GM21576 (cell line): ENCODE measurements at regions not wholly inside any gene's neighbourhood (a gene's known extent, or its start where the extent isn't known, plus 50 kb on each side); places are given as distances from the start of the nearest gene placed in this dataset.
"Not testable (repeated sequence)": the region's sequence is repeated elsewhere in the genome, so short reads cannot be mapped to it uniquely, and the experiment has no call there.

Experiments
- ATAC-seq: cut with Tn5 transposase; IDR thresholded peaks from one replicate; pipeline ENCODE4 v1.9.1; 2021; ENCODE audit warnings: mild to moderate bottlenecking, moderate library complexity; ENCODE audit not compliant: unreplicated experiment

GRCh38 chr2:23026671-23027070, 358.3 kb upstream of the KLHL29 start:
- no peak for ATAC-seq

DNA sequence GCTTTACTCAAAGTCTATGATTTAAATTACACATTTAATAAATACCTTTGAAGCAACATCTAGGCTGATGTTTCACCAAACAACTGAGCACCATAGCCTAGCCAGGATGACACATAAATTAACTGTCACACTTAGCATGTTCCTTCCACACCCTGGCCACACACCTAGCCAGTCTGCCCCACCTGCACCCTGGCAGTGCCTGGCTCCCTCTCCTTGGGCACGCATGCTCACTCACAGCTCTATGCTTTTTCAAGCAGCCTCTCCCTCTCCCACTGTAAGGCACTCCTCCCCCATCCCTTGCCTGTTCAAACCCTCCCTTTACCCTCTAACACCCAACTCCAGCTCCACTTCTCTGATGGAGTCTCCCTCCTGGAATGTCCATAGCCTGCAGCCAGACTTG, 357.6 kb upstream of the KLHL29 start:
- ATAC-seq: no peak

- no peak for ATAC-seq
Observed at GRCh38 chr2:23028106-23028505, 356.9 kb upstream of the KLHL29 start.

DNA sequence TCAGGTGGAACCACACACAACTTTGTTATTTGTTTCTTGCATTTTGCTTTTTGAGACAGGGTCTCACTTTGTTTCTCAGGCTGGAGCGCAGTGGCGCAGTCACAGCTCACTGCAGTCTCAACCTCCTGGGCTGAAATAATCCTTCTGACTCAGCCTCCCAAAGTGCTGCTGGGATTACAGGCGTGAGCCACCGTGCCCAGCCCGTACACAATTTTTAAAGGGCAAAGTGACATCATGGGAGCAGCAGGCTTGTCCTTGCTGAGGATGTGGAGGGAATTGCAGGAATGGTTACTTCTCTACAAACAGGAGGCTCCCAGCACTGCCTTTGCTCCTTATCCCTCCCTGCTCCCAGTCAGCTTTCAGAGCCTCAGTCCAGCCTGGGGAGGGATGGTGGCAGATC, 355.9 kb upstream of the KLHL29 start:
- ATAC-seq: no peak

- no peak for ATAC-seq
Observed at GRCh38 chr2:23029951-23030350, 355.0 kb upstream of the KLHL29 start.

- ATAC-seq: no peak
Observed at GRCh38 chr2:23034996-23035395, 350.0 kb upstream of the KLHL29 start.

DNA sequence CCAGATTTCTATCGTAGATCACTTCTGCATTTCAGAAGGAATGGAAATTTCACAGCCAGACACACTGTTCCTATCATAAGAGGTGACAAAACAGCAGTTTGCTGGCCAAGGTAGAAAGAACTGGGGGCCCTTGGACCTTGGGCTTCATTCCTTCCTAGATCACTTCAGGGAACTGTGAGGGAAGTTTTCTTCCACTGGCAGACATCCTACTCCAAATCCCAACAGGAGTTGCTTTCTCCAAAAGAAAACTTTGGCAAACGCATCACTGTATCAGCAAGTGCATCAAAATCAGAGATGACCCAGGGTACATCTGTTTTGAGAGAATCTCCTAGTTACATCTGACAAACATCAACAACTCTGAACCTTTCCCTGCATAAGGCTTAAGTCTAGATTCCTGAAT, 348.4 kb upstream of the KLHL29 start:
- no peak for ATAC-seq

GRCh38 chr2:23037596-23037995, 347.4 kb upstream of the KLHL29 start:
- no peak for ATAC-seq

- no peak for ATAC-seq
Observed at GRCh38 chr2:23041443-23041842, 343.5 kb upstream of the KLHL29 start.

- ATAC-seq: no peak
Observed at GRCh38 chr2:23042216-23042906, 342.6 kb upstream of the KLHL29 start.

GRCh38 chr2:23050388-23050787, 334.6 kb upstream of the KLHL29 start:
- ATAC-seq: no peak

GRCh38 chr2:23053601-23054000, 331.4 kb upstream of the KLHL29 start:
- ATAC-seq: no peak

- no peak for ATAC-seq
Observed at GRCh38 chr2:23055251-23055650, 329.7 kb upstream of the KLHL29 start.

GRCh38 chr2:23056846-23057245, 328.1 kb upstream of the KLHL29 start:
- not testable (repeated sequence) for ATAC-seq

DNA sequence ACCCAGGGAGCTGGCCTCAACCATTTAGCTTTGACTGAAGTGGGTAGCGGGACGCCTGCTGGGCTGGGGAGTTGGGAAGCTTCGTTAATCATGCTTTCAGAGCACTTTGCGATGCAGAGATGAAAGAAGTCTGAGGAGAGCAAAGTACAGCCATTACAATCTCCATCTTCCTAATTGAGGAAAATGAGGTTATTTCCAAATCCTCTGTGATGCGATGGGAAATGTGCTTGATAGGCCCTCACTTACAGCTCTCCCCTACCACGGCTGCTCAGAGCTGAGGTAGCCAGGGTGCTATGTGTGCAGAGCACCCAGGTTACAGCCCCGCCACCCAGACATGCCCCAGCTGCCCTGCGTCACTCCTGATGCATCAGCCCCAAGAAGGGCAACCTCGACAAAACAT, 326.5 kb upstream of the KLHL29 start:
- no peak for ATAC-seq

DNA sequence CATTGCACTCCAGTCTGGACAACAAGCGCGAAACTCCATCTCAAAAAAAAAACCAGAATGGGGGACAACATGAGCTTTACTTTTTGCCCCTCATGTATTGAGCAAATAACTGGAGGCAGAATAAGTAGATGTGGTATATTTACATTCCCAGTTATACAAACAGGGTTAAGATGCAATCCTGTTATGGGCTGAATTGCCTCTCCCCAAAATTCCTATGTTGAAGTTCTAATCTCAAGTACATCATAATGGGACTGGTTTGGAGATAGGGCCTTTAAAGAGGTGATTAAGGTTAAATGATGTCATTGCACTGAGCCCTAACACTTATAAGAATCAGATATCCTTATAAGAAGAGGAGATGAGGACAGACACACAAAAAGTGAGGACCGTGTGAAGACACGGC, 319.8 kb upstream of the KLHL29 start:
- no peak for ATAC-seq

- ATAC-seq: no peak
Observed at GRCh38 chr2:23065936-23066335, 319.0 kb upstream of the KLHL29 start.

GRCh38 chr2:23066686-23067085, 318.3 kb upstream of the KLHL29 start:
- no peak for ATAC-seq

- no peak for ATAC-seq
Observed at GRCh38 chr2:23069156-23069555, 315.8 kb upstream of the KLHL29 start.

DNA sequence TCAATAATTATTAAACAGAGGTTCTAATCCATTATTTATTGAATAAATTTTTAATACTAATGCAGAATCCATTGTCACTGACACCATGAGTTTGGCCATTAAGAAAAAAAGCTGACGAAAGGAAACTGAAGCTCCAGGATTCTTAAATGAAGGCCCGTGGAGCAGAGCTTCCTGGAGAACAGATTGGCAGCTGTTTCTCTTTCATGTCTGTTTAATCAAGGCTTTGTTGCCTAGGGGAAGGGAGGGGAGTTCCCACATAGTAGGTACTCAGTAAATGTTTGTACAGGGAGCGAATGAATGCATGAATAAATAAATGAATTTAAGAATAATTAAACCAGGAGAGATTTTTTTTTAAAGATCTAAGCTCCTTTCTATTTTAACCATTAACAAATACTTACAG, 315.1 kb upstream of the KLHL29 start:
- ATAC-seq: no peak

DNA sequence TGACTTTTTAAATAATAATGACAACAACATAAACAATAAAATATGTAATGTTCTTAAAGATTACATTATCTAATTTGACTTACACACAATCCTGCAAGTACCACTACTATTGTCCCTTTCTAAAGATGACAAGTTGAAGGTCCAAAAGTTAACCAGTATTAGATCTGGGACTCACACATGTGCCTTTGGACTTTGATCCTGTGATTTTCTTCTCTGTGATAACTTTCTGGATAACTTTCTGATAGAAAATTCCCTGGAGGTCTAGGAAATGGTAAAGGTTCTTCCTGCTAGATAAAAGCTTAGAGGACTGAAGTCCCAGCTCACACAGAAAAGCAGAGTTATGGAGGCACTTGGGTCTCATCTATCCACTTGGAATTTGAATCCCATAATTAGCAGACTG, 311.9 kb upstream of the KLHL29 start:
- ATAC-seq: no peak

- ATAC-seq: no peak
Observed at GRCh38 chr2:23073671-23074070, 311.3 kb upstream of the KLHL29 start.

DNA sequence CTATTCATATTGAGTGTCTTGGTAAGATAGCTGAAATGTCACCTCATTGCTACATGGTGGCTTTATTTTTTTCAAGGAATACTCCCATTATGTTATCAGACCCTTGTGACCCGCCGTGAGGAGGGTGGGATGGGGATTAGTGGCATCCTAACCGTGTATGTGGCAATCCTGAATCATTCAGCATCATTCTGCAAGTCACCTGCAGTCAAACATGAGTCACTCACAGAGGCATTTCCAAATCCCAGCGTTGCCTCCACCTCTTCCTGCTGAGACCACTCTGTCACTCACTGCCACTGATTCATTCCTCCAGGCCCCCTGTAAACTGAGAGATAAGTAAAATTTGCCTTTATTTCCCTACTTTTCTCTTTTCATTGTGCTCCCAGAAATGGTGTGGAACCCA, 307.4 kb upstream of the KLHL29 start:
- ATAC-seq: no peak
